GM21619 (cell line): ENCODE measurements at regions not wholly inside any gene's neighbourhood (a gene's known extent, or its start where the extent isn't known, plus 50 kb on each side); places are given as distances from the start of the nearest gene placed in this dataset.
"Not testable (repeated sequence)": the region's sequence is repeated elsewhere in the genome, so short reads cannot be mapped to it uniquely, and the experiment has no call there.

Experiments used
- ATAC-seq: cut with Tn5 transposase; IDR thresholded peaks from one replicate; pipeline ENCODE4 v1.9.1; 2021; ENCODE audit not compliant: unreplicated experiment

DNA sequence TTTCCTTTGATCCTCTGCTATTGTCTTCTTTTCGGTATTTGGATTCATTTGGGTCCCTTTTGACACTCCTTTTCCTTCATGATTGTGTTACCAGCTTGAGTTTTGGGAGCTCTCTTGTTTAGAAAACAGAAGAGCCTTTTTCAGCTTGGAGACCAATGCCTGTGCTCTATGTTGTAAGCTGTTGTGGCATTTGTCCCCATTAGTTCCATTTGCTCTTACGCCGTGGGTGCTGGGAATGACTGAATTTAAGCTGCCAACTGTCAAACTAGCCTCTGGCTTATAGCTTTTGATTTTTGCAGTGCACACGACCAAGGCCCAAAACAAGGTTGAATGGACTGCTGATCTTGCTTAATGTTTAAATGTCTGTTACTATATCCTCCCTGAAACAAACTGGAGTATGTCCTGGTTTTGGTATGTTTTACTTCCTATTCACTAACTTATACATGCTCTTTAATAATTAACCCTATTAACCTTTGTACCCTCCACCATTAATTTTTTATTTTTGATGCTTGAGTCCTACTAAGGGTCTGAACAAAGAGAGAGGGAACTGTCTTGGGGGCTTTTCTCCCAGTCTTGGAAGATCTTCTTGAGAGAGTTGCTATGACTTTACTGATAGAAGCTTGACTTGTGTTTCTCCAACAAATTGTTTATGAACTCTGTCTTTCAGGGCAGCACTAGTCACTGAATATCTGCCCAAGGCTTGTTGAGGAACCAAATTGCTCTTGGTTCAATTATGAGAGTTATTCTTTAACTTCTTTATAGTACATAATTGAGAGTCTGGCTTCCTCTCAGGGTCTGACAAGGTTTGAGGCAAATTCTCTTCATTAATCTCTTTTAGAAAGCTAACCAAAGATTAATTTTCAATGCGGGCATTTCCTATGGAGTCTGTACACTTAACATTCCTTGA lies 100.3 kb upstream of the SIRPG start:
- ATAC-seq = no peak

DNA sequence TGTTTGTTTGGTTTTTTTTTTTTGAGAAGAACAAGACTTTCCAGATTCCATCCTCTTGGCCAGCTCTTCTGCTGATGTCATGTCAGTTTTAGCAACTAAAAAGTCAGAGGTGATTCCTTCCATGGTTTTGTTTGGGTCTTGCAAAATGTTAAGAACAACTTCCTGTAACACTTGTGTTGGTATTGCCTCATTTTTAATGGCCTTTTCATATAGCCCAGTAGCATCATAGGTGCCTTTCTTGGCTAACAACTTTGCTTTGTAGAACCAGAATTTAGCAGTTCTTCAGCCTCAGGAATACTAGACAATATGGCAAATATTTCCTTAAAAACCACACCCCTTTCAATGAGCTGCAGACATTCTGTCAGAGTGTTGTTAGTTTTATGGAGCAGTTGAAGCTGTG lies 99.5 kb upstream of the SIRPG start:
- no peak for ATAC-seq

DNA sequence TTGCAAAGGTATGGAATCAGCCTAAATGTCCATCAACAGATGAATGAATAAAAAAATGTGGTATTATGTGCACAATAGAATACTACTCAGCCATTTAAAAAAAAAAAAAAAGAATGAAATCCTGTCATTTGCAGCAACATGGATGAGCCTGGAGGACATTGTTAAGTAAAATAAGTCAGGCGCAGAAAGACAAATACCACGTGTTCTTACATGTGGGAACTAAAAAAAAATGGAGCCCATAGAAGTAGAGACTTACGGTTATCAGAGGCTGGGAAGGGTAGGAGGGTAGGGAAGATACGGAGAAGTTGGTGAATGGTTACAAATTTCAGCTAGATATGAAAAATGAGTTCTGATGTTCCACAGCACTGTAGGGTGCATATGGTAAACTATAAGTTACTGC lies 97.2 kb upstream of the SIRPG start:
- no peak for ATAC-seq

DNA sequence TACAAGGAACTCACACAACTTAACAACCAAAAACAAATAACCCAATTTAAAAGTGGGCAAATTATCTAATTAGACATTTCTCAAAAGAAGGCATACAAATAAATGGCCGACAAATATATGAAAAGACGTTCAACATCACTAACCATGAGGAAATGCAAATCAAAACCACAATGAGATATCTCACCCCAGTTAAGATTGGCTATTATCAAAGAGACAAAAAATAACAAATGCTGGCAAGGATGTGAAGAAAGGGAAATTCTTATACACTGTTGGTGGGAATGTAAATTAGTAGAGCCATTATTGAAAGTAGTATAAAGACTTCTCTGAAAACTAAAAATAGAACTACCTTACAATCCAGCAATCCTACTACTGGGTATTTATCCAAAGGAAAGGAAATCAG lies 96.7 kb upstream of the SIRPG start:
- ATAC-seq = no peak

DNA sequence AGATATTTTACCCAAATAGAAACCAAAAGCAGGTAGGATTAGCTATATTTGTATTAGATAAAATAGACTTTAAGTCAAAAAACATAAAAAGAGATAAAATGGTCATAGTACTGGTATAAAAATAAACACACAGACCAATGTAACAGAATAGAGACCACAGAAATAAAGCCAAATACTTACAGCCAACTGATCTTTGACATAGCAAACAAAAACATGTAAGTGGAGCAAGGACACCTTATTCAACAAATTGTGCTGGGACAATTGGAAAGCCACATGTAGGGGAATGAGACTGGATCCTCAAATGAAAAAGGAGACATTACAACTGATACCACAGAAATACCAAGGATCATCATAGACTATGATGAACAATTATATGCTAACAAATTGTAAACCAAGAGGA lies 94.5 kb upstream of the SIRPG start:
- ATAC-seq = no peak

DNA sequence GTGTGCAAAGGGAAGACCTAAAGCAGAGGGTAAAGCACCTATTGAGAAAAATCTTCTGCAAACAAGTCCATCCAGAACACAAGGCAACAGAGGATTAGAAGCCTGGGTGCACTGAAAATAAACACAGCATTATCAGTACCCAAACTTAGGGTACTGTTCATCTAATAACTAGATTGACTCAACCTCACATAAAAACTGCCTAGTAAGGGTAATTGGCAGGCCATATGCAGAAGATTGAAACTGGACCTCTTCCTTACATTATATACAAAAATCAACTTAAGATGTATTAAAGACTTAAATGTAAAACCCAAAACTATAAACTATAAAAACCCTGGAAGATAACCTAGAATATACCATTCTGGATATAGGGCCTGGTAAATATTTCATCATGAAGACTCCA lies 91.2 kb upstream of the SIRPG start:
- no peak for ATAC-seq

DNA sequence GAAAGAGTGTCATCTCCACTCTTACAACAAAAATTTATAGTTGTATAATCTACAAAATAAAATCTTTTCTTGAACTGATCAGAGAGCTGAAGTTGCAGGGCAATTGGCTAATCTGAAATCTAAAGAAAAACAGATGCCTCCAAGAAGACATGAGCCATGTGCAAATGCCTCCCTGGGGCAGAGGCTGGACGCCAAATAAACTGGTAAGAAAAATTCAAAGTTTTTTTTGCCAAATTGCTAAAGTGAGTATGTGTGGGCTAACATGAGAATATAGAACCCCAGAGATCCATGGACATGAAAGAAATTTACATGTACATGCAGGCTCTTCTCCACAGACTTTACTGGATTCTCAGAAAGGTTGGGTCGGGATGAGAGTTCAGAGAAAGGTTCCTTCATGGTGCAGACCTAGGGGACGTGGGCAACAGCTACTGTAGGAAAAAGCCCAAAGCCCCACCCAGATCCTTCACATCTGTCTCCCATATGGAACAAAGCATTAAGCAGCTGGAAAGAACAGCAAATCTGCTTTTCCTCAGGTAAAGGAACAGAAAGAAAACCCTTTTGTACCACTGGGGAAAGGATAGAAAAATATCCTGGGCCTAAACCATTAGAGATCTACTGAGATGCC lies 90.5 kb upstream of the SIRPG start:
- ATAC-seq = no peak

DNA sequence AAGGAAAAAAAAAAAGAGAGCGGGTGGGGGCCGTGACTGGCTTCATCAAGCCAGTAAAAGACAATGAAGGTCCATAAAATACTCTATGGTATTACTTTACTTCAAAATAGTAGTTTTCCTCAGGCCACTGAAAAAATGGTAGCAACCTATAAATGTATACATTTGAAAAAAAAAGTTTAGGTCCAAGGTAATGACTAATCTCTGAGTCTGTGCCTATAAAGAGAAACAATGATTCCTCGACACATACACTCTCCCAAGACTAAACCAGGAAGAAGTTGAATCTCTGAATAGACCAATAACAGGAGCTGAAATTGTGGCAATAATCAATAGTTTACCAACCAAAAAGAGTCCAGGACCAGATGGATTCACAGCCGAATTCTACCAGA lies 84.5 kb upstream of the SIRPG start:
- not testable (repeated sequence) for ATAC-seq

DNA sequence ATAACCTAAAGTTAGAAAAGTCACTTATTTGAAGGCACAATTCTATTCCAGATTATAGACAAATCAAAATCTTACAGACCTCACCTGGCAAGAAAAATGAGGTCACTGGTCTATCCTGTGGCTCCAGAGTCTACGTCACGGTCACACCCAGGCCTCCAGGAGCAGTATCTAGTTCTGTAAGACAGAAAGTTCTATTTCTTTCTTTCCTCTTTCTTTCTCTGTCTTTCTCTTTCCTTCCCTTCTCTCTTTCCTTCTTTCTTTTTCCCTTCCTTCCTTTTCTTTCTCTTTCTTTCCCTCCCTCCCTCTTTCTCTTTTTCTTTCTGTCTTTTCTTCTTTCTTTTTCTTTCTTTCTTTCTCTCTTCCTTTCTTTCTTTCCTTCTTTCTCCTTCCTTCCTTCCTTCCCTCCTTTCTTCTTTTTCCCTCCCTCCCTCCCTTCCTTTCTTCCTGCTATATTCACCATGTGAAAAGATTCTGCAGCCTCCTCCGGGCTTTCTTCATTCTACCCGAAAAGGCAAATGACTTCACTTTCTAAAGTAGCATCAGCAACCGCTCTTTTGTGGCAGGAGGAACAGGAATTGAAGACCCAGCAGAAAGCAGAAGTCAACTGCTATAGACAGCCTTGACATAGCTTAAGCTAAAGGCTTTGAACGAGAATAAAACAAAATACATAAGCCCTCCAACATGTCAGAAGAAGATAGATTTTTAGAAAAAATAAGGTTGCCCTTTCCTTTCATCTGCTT lies 83.9 kb upstream of the SIRPG start:
- no peak for ATAC-seq

DNA sequence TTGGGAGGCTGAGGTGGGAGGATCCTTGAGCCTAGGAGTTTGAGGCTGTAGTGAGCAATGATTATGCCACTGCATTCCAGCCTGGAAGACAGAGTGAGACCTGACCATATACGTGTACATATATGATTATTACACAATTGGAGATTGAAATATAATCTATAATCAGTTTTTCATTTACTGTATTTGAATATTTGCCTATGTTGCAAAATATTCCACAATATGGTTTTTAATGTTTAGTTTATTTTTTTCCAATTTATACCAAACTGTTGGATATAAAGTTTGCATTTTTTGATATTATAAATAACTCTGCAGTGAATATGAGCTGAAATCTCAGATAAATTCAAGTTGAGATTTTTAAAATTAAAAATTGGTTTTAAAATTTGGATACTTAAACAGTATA lies 79.6 kb upstream of the SIRPG start:
- no peak for ATAC-seq

DNA sequence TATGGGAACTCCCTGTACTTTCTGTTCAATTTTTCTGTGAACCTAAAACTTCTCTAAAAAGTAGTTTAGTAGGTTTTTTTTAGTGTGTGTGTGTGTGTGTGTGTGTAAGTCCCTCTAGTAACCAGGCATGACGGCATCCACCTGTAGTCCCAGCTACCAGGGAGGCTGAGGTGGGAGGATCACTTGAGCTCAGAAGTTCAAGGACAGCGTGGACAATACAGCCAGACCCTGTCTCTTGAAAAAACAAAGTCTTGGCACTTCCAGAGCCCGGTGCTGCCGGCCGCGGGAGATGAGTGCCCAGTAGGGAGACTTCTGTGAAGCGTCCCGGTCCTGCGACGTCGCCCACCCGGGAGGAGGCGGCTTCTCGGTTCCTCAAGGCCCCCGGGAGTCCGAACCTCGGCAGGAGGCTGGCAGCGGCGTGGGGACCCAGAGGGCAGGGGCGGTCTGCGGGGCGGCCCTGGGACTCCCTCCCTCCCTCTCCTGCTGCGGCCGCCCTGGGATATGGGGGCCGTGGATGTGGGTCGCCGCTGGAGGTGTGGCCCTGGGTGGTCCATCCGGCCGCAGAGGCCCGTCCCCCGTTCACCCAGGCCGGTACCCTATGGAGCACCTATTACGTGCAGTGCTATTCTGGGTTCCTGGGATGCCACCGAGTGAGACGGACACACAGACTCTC lies 78.0 kb upstream of the SIRPG start:
- no peak for ATAC-seq

DNA sequence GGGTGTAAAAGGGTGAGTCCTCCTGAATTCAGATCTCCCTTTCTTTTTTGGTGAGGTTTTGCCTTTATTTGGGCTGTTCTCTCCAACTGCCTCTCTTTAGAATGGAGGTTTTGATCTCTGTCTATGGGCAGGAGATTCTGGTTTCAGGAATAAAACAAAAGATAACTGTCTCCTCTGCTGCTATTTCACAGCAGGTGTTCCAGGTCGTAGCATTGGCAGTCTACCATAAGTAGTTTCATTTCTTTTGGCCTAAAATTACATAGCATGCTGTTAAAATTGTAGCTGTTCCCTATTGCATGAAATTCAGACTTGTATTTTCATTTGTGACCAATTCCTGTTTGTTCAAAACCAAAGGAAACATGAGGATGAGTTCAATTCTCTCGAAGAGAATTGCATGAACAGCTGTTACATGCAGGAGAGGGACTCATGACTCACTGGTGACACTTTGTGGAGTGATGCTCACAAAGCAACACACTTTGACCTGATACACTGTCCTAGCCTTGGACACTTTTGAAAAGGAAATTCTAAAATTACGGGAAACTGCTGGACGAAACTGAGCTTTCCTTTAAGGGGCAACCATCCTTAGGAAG lies 76.8 kb upstream of the SIRPG start:
- ATAC-seq = no peak

DNA sequence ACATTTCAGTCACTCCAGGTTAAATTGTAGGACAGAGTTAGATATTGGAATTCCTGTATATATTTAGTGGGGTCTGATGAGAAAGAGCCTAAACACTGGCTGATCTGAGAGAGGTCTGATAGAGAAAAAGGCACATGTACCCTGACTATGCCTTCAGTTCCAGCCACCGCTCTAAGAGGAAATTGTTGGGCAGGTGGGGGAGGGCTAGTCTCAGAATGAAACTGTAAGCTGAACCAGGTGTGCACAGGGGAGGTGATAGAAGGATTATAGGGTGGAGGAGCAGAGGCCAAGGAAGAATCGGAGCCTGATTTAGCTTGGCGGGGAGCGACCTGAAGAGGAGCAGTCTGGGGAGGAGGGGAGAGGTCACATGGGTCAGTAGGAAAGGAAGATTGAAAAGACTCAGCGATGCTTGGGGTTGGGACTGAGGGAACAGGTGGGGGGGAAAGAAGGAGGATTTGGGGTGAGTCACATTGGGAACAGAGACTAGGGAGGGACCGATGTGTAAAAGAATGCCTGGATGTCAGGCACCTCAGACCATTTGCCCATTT lies 74.3 kb upstream of the SIRPG start:
- not testable (repeated sequence) for ATAC-seq

DNA sequence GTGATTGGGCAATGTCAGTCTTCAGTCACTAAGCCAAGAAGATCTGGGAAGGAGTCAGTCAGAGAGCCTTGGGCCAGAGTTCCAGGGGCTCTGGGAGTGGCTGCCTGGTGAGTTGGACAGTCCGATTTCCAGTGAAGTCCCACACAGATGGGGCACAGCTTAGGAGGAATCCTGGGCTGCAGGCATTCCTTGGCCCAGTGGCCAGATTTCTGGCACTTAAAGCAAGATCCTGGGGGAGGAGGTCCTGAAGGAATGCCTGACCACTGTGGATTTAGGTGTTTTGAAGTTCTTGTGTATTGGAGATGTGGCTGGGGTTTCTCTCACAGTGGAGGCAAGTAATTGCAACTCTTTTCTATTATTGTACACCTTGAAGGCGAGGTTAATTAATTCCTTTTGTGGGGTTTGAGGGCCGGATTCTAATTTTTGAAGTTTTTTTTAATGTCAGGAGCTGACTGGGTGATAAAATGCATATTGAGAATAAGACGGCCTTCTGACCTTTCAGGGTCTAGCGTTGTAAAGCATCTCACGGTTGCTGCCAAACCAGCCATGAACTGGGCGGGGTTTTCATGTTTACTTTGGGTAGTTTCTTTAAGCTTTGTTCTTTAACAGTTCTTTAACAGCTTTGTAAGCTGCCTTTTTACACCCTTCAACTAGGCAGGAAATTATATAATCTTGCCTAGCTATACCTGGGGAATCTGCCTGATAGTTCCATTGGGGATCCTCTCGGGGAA lies 73.6 kb upstream of the SIRPG start:
- not testable (repeated sequence) for ATAC-seq

DNA sequence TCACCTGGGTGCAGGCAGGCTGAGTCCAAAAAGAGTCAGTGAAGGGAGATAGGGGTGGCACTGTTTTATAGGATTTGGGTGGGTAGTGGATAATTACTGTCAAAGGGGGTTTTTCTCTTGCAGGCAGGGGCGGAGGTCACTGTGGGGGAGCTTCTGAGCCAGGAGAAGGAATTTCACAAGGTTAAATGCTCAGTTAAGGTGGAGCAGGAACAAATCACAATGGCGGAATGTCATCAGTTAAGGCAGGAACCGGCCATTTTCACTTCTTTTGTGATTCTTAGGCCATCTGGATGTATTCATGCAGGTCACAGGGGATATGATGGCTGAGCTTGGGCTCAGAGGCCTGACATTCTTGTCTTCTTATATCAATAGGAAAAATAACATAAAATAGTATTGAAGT lies 69.7 kb upstream of the SIRPG start:
- ATAC-seq = not testable (repeated sequence)

DNA sequence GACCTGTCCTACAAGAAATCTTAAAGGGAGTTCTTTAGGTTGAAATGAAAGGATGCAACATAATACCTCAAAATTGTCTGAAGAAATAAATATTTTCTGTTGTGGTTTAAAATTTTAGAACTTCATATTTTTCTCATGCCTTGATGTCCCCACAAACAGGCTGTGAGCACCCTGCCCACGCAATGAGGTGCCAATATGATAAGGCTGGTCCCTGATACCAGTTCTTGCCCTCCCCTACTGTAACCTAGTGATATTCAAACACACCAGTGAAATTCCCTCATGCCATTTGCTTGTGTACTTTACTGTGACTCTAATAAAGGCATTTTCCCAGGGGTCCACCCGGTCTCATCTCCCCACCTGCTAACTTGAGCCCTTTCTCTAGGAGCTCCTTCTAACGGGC lies 67.3 kb upstream of the SIRPG start:
- ATAC-seq = no peak

DNA sequence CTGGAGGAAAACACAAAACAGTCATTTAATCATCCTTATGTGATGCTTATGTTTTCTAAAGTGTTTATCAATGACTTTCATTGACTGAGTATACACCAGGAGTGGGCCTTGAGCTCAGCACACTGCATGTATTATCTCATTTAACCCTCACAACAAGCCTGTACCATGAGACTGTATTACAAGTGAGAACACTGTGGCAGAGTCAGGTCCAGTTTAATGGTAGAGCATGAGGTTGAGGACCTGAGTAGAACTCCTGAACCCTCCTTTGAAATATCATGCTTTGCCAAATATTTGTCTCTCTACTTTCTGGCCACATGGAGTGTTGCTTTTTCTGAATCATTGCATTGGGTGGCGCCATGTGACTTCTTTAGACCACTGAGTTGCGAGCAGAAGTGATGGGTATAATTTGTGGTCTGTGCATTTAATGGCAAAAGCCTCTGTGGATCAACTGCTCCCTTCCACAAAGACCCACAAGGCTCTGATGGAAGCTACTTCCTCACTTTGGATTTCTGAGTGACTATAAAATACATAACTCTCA lies 65.0 kb upstream of the SIRPG start:
- no peak for ATAC-seq

DNA sequence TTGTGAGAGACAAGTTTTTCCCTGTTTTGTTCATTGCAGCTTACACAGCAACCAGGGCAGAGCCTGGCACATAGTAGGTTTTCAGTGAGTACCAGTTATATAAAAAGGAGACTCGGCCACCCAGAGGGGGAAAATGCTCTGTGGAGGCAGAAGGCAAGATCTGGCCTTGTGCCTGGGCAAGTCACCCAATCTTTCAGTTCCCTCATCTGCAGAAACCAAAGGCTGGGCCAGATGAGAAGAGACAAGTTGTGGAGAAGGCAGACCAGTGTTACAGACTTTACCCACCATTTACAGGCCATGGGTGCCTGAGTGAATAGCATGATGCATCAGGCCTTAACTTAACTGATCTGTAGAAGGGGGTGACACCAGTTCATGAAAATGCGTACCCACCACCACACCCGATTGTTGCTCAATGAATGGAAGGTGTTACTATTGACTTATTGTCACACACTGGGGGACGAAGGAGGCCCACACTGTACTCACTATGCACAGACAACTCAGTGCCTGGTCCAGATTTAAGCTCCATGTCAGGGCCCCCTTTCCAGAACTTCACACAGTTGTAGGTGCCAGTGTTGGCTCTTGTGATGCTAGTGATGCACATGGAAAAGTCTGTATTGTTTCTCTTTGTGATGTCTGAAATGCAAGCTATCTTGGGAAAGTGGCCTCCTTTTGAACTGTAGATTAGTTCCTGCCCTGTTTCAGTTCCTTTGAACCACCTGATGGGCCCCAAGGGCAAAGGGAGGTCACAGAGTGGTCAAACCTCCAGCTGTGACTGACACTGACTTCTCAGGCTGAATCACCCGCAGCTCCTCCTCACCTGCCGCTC lies 64.3 kb upstream of the SIRPG start:
- ATAC-seq = no peak
